ENCODE measurements at regions not wholly inside any gene's neighbourhood (a gene's known extent, or its start where the extent isn't known, plus 50 kb on each side); places are given as distances from the start of the nearest gene placed in this dataset.
A peak's percentile ranks its signal among the peaks of the same experiment; 100 is the strongest.

- Histone ChIP-seq H3K36me3 (no peaks in the 10 kb centered on the region), H3K27me3 (no peaks in the 10 kb centered on the region), H3K4me1 (ENCODE audit: low read depth) (no peaks in the 10 kb centered on the region), H3K4me3 (no peak overlapping the region), H3K27ac (no peak overlapping the region), H3K9me3 (ENCODE audit: low read depth) (no peaks in the 10 kb centered on the region)
- peak in 1 of 2 donors; percentile 20 for DNase-seq (ENCODE audit: low read depth in 1 of 2, low spot score in 1 of 2)
- TF ChIP-seq, protein P1, sequence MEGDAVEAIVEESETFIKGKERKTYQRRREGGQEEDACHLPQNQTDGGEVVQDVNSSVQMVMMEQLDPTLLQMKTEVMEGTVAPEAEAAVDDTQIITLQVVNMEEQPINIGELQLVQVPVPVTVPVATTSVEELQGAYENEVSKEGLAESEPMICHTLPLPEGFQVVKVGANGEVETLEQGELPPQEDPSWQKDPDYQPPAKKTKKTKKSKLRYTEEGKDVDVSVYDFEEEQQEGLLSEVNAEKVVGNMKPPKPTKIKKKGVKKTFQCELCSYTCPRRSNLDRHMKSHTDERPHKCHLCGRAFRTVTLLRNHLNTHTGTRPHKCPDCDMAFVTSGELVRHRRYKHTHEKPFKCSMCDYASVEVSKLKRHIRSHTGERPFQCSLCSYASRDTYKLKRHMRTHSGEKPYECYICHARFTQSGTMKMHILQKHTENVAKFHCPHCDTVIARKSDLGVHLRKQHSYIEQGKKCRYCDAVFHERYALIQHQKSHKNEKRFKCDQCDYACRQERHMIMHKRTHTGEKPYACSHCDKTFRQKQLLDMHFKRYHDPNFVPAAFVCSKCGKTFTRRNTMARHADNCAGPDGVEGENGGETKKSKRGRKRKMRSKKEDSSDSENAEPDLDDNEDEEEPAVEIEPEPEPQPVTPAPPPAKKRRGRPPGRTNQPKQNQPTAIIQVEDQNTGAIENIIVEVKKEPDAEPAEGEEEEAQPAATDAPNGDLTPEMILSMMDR (IDR thresholded peaks at IDR 0.05; ENCODE audit: low read depth, low read length) = no peak
Measured at GRCh38 chr5:128632264-128632663, 94.2 kb upstream of the FBN2 start.

GRCh38 chr5:128633901-128634300, 95.9 kb upstream of the FBN2 start:
- Histone ChIP-seq H3K4me1 (ENCODE audit: low read depth) (no peaks in the 10 kb centered on the region), H3K9me3 (ENCODE audit: low read depth) (no peaks in the 10 kb centered on the region), H3K27ac (no peak overlapping the region), H3K4me3 (no peak overlapping the region), H3K36me3 (no peaks in the 10 kb centered on the region), H3K27me3 (no peaks in the 10 kb centered on the region)
- TF ChIP-seq, protein P1 (IDR thresholded peaks at IDR 0.05; ENCODE audit: low read depth, low read length) = no peak
- no peak for DNase-seq (ENCODE audit: low read depth in 1 of 2, low spot score in 1 of 2)

- DNase-seq (ENCODE audit: low read depth in 1 of 2, low spot score in 1 of 2) = no peak
- Histone ChIP-seq H3K27ac (no peak overlapping the region), H3K4me1 (ENCODE audit: low read depth) (no peaks in the 10 kb centered on the region), H3K27me3 (no peaks in the 10 kb centered on the region), H3K9me3 (ENCODE audit: low read depth) (no peaks in the 10 kb centered on the region), H3K4me3 (no peak overlapping the region), H3K36me3 (no peaks in the 10 kb centered on the region)
- TF ChIP-seq, protein P1 (IDR thresholded peaks at IDR 0.05; ENCODE audit: low read depth, low read length) = no peak
Measured at GRCh38 chr5:128635379-128635778, 97.3 kb upstream of the FBN2 start.

GRCh38 chr5:128636361-128636760, 98.3 kb upstream of the FBN2 start:
- no peak overlapping the region for H3K4me3 ChIP-seq
- H3K36me3 ChIP-seq = no peaks in the 10 kb centered on the region
- H3K27ac ChIP-seq = no peak overlapping the region
- H3K4me1 ChIP-seq (ENCODE audit: low read depth) = no peaks in the 10 kb centered on the region
- no peaks in the 10 kb centered on the region for H3K27me3 ChIP-seq
- H3K9me3 ChIP-seq (ENCODE audit: low read depth) = no peaks in the 10 kb centered on the region
- TF ChIP-seq, protein P1 (IDR thresholded peaks at IDR 0.05; ENCODE audit: low read depth, low read length) = no peak
- peak in 1 of 2 donors; percentile 15 for DNase-seq (ENCODE audit: low read depth in 1 of 2, low spot score in 1 of 2)

DNA sequence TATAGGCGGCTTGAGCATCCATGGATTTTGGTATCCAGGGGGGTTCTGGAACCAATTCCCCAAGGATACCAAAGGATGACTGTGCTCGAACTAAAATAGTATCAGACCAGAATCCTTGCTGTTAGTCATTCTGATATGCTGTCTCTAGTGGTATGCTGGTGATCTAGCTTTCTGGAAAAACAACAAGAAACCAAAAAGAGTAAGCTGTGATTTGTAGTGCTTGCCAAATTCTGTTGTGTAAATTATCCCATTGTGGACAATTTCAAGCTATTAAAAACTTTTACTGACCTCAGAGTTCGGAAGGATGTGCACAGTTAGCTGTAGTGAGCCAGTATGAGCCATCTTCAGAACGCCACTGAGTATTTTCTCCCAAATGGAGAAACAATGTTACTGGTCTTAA, 99.0 kb upstream of the FBN2 start:
- no peak overlapping the region for H3K4me3 ChIP-seq
- H3K9me3 ChIP-seq (ENCODE audit: low read depth) = no peaks in the 10 kb centered on the region
- no peaks in the 10 kb centered on the region for H3K36me3 ChIP-seq
- peak in 1 of 2 donors; percentile 80 for DNase-seq (ENCODE audit: low read depth in 1 of 2, low spot score in 1 of 2)
- no peaks in the 10 kb centered on the region for H3K27me3 ChIP-seq
- TF ChIP-seq, protein P1 (IDR thresholded peaks at IDR 0.05; ENCODE audit: low read depth, low read length) = no peak
- H3K4me1 ChIP-seq (ENCODE audit: low read depth) = no peaks in the 10 kb centered on the region
- H3K27ac ChIP-seq = no peak overlapping the region

DNA sequence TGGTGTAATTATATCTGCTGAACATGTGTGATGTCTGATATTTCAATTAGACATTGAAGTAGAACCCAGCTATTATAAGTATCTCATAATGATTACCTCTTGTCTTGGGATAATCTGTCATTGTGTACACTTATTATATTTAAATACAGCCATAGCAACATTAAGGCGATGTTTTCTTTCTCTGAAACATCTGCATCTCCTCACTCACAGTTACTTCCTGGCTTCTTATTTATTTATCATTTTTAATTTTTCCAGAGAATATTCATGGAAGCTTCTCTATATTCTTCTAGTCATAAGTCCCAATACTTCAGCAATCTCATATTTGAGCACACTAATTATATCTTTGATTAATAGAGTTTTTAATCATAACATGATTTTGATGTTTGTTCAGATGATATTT, 103.8 kb upstream of the FBN2 start:
- TF ChIP-seq, protein P1 (IDR thresholded peaks at IDR 0.05; ENCODE audit: low read depth, low read length) = no peak
- no peaks in the 10 kb centered on the region for H3K27me3 ChIP-seq

More for the DNA sequence above, 103.8 kb upstream of the FBN2 start:
- no peak for DNase-seq (ENCODE audit: low read depth in 1 of 2, low spot score in 1 of 2)
- no peak overlapping the region for H3K4me3 ChIP-seq
- no peaks in the 10 kb centered on the region for H3K36me3 ChIP-seq
- no peak overlapping the region for H3K27ac ChIP-seq
- no peaks in the 10 kb centered on the region for H3K9me3 ChIP-seq (ENCODE audit: low read depth)
- no peaks in the 10 kb centered on the region for H3K4me1 ChIP-seq (ENCODE audit: low read depth)

Data from cardiac muscle cell (in vitro differentiated cells and primary cell).